ENCODE measurements at regions not wholly inside any gene's neighbourhood (a gene's known extent, or its start where the extent isn't known, plus 50 kb on each side); places are given as distances from the start of the nearest gene placed in this dataset.

- no peak for DNase-seq
Observed at GRCh38 chr6:147142684-147143245, 61.5 kb upstream of the STXBP5 start.

- no peak for DNase-seq
Observed at GRCh38 chr6:147149092-147149491, 55.1 kb upstream of the STXBP5 start.

GRCh38 chr6:147149826-147150225, 54.4 kb upstream of the STXBP5 start:
- DNase-seq, result no peak

DNA sequence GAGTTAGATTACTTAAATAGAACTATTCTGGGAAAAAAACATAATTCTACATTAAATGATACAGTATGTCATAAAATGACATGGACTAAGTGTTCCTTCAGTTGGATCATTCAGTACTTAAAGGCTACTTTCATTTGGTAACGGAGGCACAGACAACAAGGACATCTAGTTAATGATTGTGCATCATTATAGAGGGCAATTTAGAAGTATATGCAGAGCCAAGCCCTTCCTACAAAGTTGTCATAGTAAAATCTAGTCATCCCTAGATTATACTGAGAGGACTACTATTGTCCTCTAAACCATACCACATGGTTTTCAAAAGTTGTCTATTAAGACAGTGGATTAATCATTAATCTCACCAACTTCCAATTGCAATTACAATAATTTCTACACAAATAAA, 53.9 kb upstream of the STXBP5 start:
- no peak for DNase-seq

Data from 8988T (cell line).